HG03469 (cell line): ENCODE measurements at regions not wholly inside any gene's neighbourhood (a gene's known extent, or its start where the extent isn't known, plus 50 kb on each side); places are given as distances from the start of the nearest gene placed in this dataset.

Experiments
- ATAC-seq: cut with Tn5 transposase; IDR thresholded peaks from one replicate; pipeline ENCODE4 v1.9.1; 2021; ENCODE audit warnings: mild to moderate bottlenecking, moderate library complexity, moderate number of reproducible peaks; ENCODE audit not compliant: unreplicated experiment

- no peak for ATAC-seq
Observed at GRCh38 chr1:208879022-208879421, 634.8 kb upstream of the PLXNA2 start.

- no peak for ATAC-seq
Observed at GRCh38 chr1:208880433-208881100, 636.4 kb upstream of the PLXNA2 start.

GRCh38 chr1:208885060-208885459 is 640.9 kb upstream of the PLXNA2 start:
- no peak for ATAC-seq

GRCh38 chr1:208885650-208886049 is 641.5 kb upstream of the PLXNA2 start:
- ATAC-seq, result no peak

GRCh38 chr1:208888376-208888775 is 644.2 kb upstream of the PLXNA2 start:
- no peak for ATAC-seq

GRCh38 chr1:208892147-208892546 is 648.0 kb upstream of the PLXNA2 start:
- ATAC-seq, result no peak

- no peak for ATAC-seq
Observed at GRCh38 chr1:208893251-208893650, 649.1 kb upstream of the PLXNA2 start.

- ATAC-seq, result no peak
Observed at GRCh38 chr1:208895181-208895580, 651.0 kb upstream of the PLXNA2 start.

GRCh38 chr1:208895820-208896219 is 651.6 kb upstream of the PLXNA2 start:
- no peak for ATAC-seq

- ATAC-seq, result no peak
Observed at GRCh38 chr1:208896768-208897167, 652.6 kb upstream of the PLXNA2 start.

GRCh38 chr1:208899438-208899837 is 655.3 kb upstream of the PLXNA2 start:
- no peak for ATAC-seq

GRCh38 chr1:208903251-208903905 is 659.2 kb upstream of the PLXNA2 start:
- ATAC-seq, result no peak

- no peak for ATAC-seq
Observed at GRCh38 chr1:208907790-208908189, 663.6 kb upstream of the PLXNA2 start.

GRCh38 chr1:208909011-208909984 is 665.1 kb upstream of the PLXNA2 start:
- no peak for ATAC-seq

GRCh38 chr1:208910161-208910560 is 666.0 kb upstream of the PLXNA2 start:
- no peak for ATAC-seq

- ATAC-seq, result no peak
Observed at GRCh38 chr1:208917281-208917680, 666.2 kb upstream of the CAMK1G start.

GRCh38 chr1:208917723-208918122 is 665.8 kb upstream of the CAMK1G start:
- ATAC-seq, result no peak

- ATAC-seq, result no peak
Observed at GRCh38 chr1:208918160-208918559, 665.4 kb upstream of the CAMK1G start.

- no peak for ATAC-seq
Observed at GRCh38 chr1:208919371-208919770, 664.1 kb upstream of the CAMK1G start.

- no peak for ATAC-seq
Observed at GRCh38 chr1:208921259-208921658, 662.3 kb upstream of the CAMK1G start.

- no peak for ATAC-seq
Observed at GRCh38 chr1:208923456-208923855, 660.1 kb upstream of the CAMK1G start.
